HG03520 (cell line): ENCODE measurements at regions not wholly inside any gene's neighbourhood (a gene's known extent, or its start where the extent isn't known, plus 50 kb on each side); places are given as distances from the start of the nearest gene placed in this dataset.

Source experiments
- ATAC-seq: cut with Tn5 transposase; IDR thresholded peaks from one replicate; pipeline ENCODE4 v1.9.1; 2021; ENCODE audit warnings: mild to moderate bottlenecking, moderate library complexity; ENCODE audit not compliant: unreplicated experiment

- ATAC-seq = no peak
These were observed 56.0 kb upstream of the ESX1 start for GRCh38 chrX:104310657-104311254.

DNA sequence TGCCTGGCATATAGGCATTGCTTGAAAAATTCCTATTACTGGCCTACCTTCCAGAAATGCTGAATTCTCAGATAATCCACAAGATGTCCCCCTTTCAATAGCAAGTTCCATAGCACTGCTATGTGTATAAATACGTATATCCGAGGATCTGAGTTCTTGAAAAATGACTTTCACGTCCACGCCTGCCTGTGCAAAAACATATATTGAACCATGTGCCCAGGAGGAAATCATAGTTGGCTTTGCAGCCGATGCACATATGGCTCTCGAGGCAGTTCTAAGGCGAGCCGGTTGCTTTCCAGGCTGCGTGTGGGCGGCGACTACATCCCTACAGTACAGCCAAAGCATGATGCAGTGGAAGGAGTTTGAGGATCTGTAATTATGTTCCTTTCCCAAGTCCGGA lies 55.4 kb upstream of the ESX1 start:
- no peak for ATAC-seq

DNA sequence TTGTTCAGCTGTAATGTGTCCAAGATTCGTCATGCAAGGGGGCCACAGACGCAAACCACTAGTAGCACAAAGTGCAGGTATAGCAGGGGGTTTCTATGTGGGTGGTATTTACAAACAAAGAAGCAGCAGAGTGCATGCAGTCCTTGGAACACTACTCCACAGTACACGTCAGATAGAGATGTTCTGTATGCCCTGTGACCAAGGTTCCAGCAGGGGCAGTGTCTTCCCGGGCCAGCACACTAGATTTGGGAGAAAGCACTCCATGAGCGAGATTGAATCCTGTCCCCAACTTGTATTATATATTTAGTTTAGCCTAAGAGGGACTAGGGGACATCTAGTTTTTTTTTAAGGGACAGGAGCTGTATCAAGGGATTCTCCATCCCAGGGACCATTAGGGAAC lies 54.4 kb upstream of the ESX1 start:
- ATAC-seq = no peak

DNA sequence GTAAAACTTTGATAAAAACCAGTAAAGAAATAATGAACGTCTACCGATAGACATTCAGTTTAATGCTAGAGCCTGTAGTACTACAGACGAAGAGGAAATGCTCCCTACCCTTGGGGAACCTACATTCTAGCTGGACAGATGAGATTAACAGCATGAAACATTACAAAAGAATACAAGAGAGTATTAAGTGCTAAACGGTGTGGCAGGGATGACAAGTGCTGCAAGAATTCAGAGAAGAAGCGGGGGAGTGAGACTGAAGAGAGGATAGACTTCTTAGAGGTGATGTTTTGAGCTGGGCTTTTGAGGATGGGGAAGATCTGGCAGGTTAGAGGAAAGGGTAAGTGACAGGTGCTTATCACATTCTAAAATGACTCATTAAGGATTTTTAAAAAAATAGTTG lies 52.6 kb upstream of the ESX1 start:
- no peak for ATAC-seq

GRCh38 chrX:104306180-104306579 lies 51.4 kb upstream of the ESX1 start:
- no peak for ATAC-seq
